ENCODE measurements at regions not wholly inside any gene's neighbourhood (a gene's known extent, or its start where the extent isn't known, plus 50 kb on each side); places are given as distances from the start of the nearest gene placed in this dataset.
A peak's percentile ranks its signal among the peaks of the same experiment; 100 is the strongest.

GRCh38 chr7:46247664-46248063 is 326.6 kb upstream of the IGFBP3 start:
- peaks cover 6% of the 10 kb centered on the region for H3K4me1 ChIP-seq (ENCODE audit: insufficient read depth, low read length)
- H3K27ac ChIP-seq (ENCODE audit: low read depth, low read length) = no peak overlapping the region
- H3K9me3 ChIP-seq (ENCODE audit: low read depth, low read length) = no peaks in the 10 kb centered on the region
- H3K27me3 ChIP-seq (ENCODE audit: insufficient read depth, low read length) = no peaks in the 10 kb centered on the region
- H4K20me1 ChIP-seq (ENCODE audit: insufficient read depth, low read length) = no peaks in the 10 kb centered on the region
- no peak for TF ChIP-seq CTCF (IDR thresholded peaks at IDR 0.05; ENCODE audit: extremely low read depth, low read depth, low read length)
- H3K4me2 ChIP-seq (ENCODE audit: insufficient read depth, low read length) = peak overlapping the region; percentile 20
- no peaks in the 10 kb centered on the region for H3K79me2 ChIP-seq (ENCODE audit: insufficient read depth, low read length)
- no peak for DNase-seq (ENCODE audit: insufficient read length, low spot score, missing footprints)
- no peaks in the 10 kb centered on the region for H3K36me3 ChIP-seq (ENCODE audit: insufficient read depth, low read length)
- H2AFZ ChIP-seq (ENCODE audit: low read length) = no peak overlapping the region
- no peak overlapping the region for H3K4me3 ChIP-seq (ENCODE audit: insufficient read depth, low read length)

GRCh38 chr7:46245586-46246111 is 324.6 kb upstream of the IGFBP3 start:
- no peaks in the 10 kb centered on the region for H3K27me3 ChIP-seq (ENCODE audit: insufficient read depth, low read length)
- DNase-seq (ENCODE audit: insufficient read length, low spot score, missing footprints) = no peak
- H3K79me2 ChIP-seq (ENCODE audit: insufficient read depth, low read length) = no peaks in the 10 kb centered on the region
- H3K27ac ChIP-seq (ENCODE audit: low read depth, low read length) = no peak overlapping the region
- peaks cover 6% of the 10 kb centered on the region for H3K4me1 ChIP-seq (ENCODE audit: insufficient read depth, low read length)
- TF ChIP-seq CTCF (IDR thresholded peaks at IDR 0.05; ENCODE audit: extremely low read depth, low read depth, low read length) = no peak
- H2AFZ ChIP-seq (ENCODE audit: low read length) = peak overlapping the region; percentile 23
- H4K20me1 ChIP-seq (ENCODE audit: insufficient read depth, low read length) = no peaks in the 10 kb centered on the region
- H3K36me3 ChIP-seq (ENCODE audit: insufficient read depth, low read length) = no peaks in the 10 kb centered on the region
- no peak overlapping the region for H3K4me2 ChIP-seq (ENCODE audit: insufficient read depth, low read length)
- H3K4me3 ChIP-seq (ENCODE audit: insufficient read depth, low read length) = no peak overlapping the region
- no peaks in the 10 kb centered on the region for H3K9me3 ChIP-seq (ENCODE audit: low read depth, low read length)

- Histone ChIP-seq H2AFZ (ENCODE audit: low read length) (no peak overlapping the region), H4K20me1 (ENCODE audit: insufficient read depth, low read length) (no peaks in the 10 kb centered on the region), H3K27me3 (ENCODE audit: insufficient read depth, low read length) (no peaks in the 10 kb centered on the region), H3K9me3 (ENCODE audit: low read depth, low read length) (no peaks in the 10 kb centered on the region), H3K4me3 (ENCODE audit: insufficient read depth, low read length) (no peak overlapping the region), H3K4me2 (ENCODE audit: insufficient read depth, low read length) (no peak overlapping the region), H3K27ac (ENCODE audit: low read depth, low read length) (peak overlapping the region; percentile 56), H3K4me1 (ENCODE audit: insufficient read depth, low read length) (peaks cover 6% of the 10 kb centered on the region), H3K79me2 (ENCODE audit: insufficient read depth, low read length) (no peaks in the 10 kb centered on the region), H3K36me3 (ENCODE audit: insufficient read depth, low read length) (no peaks in the 10 kb centered on the region)
- TF ChIP-seq CTCF (IDR thresholded peaks at IDR 0.05; ENCODE audit: extremely low read depth, low read depth, low read length) = no peak
- no peak for DNase-seq (ENCODE audit: insufficient read length, low spot score, missing footprints)
Observed at GRCh38 chr7:46244757-46245156, 323.7 kb upstream of the IGFBP3 start.

GRCh38 chr7:46243406-46243805 is 322.3 kb upstream of the IGFBP3 start:
- TF ChIP-seq CTCF (IDR thresholded peaks at IDR 0.05; ENCODE audit: extremely low read depth, low read depth, low read length) = no peak
- no peak overlapping the region for H2AFZ ChIP-seq (ENCODE audit: low read length)

More at GRCh38 chr7:46243406-46243805, 322.3 kb upstream of the IGFBP3 start:
- H3K4me3 ChIP-seq (ENCODE audit: insufficient read depth, low read length) = no peak overlapping the region
- no peak overlapping the region for H3K4me2 ChIP-seq (ENCODE audit: insufficient read depth, low read length)
- H3K27ac ChIP-seq (ENCODE audit: low read depth, low read length) = no peak overlapping the region
- H4K20me1 ChIP-seq (ENCODE audit: insufficient read depth, low read length) = no peaks in the 10 kb centered on the region
- H3K36me3 ChIP-seq (ENCODE audit: insufficient read depth, low read length) = no peaks in the 10 kb centered on the region
- H3K9me3 ChIP-seq (ENCODE audit: low read depth, low read length) = no peaks in the 10 kb centered on the region
- H3K27me3 ChIP-seq (ENCODE audit: insufficient read depth, low read length) = no peaks in the 10 kb centered on the region
- H3K4me1 ChIP-seq (ENCODE audit: insufficient read depth, low read length) = peaks cover 6% of the 10 kb centered on the region
- no peaks in the 10 kb centered on the region for H3K79me2 ChIP-seq (ENCODE audit: insufficient read depth, low read length)
- DNase-seq (ENCODE audit: insufficient read length, low spot score, missing footprints) = no peak

All from osteoblast (primary cell).